ENCODE measurements at regions not wholly inside any gene's neighbourhood (a gene's known extent, or its start where the extent isn't known, plus 50 kb on each side); places are given as distances from the start of the nearest gene placed in this dataset.
A peak's percentile ranks its signal among the peaks of the same experiment; 100 is the strongest.

DNA sequence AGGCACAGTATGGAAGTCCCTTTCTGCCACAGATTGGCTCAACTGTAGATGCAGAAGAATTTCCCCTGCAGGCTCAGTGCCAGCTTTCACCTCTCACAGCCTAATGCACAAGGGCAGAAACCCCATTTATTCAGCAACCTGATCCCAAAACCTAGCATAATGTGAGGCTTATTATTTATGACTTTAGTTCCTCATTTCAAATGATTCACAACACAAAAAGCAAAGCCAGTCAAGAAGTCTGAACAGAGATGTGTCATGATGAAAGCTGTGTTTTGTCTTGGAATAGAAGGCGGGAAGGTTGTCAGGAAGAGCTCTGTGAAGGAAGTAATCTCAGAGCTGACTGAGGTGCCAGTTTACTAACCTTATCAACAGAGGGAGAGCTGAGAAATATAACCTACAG, 369.7 kb downstream of the LRRC70 start:
- FAIRE-seq: no peak
- TF ChIP-seq, protein P1, sequence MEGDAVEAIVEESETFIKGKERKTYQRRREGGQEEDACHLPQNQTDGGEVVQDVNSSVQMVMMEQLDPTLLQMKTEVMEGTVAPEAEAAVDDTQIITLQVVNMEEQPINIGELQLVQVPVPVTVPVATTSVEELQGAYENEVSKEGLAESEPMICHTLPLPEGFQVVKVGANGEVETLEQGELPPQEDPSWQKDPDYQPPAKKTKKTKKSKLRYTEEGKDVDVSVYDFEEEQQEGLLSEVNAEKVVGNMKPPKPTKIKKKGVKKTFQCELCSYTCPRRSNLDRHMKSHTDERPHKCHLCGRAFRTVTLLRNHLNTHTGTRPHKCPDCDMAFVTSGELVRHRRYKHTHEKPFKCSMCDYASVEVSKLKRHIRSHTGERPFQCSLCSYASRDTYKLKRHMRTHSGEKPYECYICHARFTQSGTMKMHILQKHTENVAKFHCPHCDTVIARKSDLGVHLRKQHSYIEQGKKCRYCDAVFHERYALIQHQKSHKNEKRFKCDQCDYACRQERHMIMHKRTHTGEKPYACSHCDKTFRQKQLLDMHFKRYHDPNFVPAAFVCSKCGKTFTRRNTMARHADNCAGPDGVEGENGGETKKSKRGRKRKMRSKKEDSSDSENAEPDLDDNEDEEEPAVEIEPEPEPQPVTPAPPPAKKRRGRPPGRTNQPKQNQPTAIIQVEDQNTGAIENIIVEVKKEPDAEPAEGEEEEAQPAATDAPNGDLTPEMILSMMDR (IDR thresholded peaks at IDR 0.05; ENCODE audit: insufficient read depth, missing control alignments): no peak
- no peak for DNase-seq (ENCODE audit: insufficient read length, low spot score)

DNA sequence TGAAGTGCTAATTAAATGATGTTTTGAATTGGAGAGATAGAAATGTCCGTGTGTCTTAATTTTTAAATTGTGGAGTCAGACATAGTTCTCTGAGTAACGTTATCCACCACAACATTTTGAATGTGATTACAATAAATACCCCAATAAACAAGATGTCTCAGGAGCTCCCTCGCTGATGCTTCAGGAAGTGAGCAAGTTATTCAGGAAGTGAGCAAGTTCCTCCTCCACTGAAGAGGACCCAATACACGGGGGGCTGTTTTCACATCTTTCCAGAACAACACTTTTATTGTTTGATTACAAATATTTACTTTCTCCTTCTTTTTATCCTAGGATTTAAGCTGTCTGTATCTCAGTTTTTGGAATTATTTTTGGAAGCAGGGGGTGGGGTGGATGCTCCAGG, 363.8 kb downstream of the LRRC70 start:
- FAIRE-seq (no peak), DNase-seq (ENCODE audit: insufficient read length, low spot score) (no peak)
- TF ChIP-seq, protein P1 (IDR thresholded peaks at IDR 0.05; ENCODE audit: insufficient read depth, missing control alignments): no peak

DNA sequence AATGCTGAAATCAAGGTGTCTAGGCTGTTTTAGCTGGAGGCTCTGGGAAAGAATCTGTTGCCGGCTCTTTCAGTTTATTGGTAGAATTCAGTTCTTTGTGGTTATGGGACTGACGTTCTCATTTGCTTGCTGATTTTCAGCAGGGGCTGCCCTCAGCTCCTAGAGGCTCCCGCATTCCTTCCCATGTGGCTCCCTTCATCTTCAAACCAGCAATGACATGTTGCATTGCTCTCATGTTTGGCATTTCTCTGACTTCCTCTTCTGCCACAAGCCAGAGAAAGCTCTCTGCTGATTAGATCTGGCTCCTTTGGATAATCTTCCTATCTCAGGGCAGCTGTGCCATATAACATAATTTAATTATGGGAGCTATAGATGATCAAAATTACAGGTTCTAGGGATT, 360.3 kb downstream of the LRRC70 start:
- TF ChIP-seq, protein P1 (IDR thresholded peaks at IDR 0.05; ENCODE audit: insufficient read depth, missing control alignments): no peak
- DNase-seq (ENCODE audit: insufficient read length, low spot score) (no peak), FAIRE-seq (peak; percentile 46)

DNA sequence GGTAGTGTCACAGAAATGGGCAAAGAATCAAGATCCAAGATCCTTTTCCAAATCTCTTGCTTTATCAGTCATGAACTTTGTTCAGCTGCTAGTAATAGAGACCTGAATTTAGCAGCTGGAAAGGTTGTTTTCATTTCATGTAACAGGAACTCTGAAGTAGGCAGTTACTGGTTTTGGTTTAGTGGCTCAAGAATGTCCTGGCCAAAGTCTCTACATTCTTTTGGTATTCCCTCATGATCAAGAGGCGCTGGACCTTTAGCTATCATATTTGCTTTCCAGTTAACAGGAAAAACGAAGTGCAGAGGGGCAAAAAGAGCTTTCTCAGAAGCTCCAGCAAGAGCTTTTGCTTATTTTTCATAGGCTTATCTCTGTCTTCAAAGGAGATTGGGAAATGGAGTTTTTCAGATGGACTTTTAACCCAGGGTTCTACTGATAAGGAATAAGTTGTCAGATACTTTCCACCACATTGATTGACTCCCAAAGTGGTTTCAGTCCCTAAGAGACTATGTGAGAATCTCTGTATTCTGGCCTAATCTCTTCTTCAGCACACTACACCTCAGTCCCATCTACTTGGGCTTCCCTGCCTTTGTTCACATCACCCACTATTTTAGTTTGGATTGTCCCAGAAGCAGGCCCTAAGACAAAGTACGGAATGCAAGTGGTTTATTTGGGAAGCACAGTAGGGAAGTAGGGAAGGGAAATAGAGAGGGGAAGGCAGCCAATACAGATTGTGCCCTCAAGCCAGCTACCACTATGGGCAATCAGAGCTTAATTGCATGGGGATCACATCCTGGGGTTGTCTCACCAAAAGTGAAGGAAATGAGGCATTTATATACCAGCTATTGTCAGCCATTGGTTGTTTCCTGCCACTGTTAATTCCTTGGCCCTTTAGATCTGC, 359.3 kb downstream of the LRRC70 start:
- TF ChIP-seq, protein P1 (IDR thresholded peaks at IDR 0.05; ENCODE audit: insufficient read depth, missing control alignments): no peak
- FAIRE-seq: no peak

DNA sequence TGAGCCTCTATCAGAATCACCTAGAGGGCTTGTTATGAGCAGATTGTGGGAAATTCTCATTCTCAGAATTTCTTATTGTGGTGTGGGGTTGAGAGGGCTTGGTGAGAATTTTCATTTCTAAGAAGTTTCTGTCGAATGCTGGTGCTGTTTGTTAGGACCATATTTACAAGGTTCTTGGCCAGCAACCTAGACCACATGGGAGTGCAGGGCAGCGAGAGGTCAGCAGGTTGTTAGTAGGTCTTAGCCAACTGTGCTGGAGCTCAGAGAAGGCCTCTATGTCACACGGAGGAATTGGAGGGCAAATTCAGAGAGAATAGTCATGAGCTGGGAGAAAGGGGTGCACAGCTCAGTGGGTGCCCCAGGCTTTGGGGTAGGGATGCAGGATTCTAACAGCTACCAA, 357.0 kb downstream of the LRRC70 start:
- TF ChIP-seq, protein P1 (IDR thresholded peaks at IDR 0.05; ENCODE audit: insufficient read depth, missing control alignments): no peak
- DNase-seq (ENCODE audit: insufficient read length, low spot score) (no peak), FAIRE-seq (no peak)

More for the DNA sequence above, 359.3 kb downstream of the LRRC70 start:
- no peak for DNase-seq (ENCODE audit: insufficient read length, low spot score)

DNA sequence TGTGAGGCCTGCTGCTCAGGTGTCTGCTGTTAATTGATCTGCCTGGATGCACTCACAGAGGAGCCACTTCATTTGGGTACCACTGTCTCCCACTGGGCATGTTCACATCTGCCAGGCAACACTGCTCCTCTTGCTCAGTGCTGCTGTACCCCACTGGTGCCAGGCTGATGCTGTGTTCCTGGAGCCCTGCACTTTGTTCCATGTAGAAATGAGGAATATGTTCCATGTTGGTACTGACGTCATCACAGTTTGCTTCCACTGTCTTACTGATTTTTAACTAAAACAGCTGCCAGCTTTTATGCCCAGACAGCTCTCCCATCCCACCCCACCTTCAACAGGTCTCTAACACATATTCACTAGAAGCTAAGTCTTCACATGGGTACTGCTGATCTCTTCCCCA, 355.7 kb downstream of the LRRC70 start:
- TF ChIP-seq, protein P1 (IDR thresholded peaks at IDR 0.05; ENCODE audit: insufficient read depth, missing control alignments): no peak
- DNase-seq (ENCODE audit: insufficient read length, low spot score): no peak
- FAIRE-seq: no peak

DNA sequence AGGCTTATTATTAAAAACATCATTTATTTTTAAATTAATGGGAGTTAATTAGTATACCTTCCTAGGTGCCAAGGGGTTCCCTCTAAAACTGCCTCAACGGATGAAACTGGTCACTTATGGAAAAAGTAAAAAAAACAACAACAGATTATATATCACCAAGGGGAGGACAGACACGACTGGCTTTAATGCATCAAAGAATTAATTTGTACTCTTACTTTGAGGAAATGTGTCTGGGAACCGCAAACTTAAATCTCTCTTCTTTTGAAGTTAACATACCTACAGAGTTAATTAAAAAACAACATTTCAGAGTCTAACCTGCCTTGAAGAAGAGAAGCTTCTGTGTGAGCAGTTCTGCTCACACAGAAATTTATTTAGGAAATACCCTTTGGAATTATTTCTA, 354.6 kb downstream of the LRRC70 start:
- TF ChIP-seq, protein P1 (IDR thresholded peaks at IDR 0.05; ENCODE audit: insufficient read depth, missing control alignments): no peak
- FAIRE-seq: no peak
- no peak for DNase-seq (ENCODE audit: insufficient read length, low spot score)

Data from D721Med (cell line).